Neuronal stem cell (in vitro differentiated cells): ENCODE measurements at regions not wholly inside any gene's neighbourhood (a gene's known extent, or its start where the extent isn't known, plus 50 kb on each side); places are given as distances from the start of the nearest gene placed in this dataset.

Experiments
- DNase-seq: peaks from one replicate; pipeline ENCODE4 v3.0.0-alpha.2; 2013; ENCODE audit warnings: low spot score
- H2AFZ ChIP-seq: one replicate; pipeline ENCODE4 v1.6.1; 2013; ENCODE audit warnings: mild to moderate bottlenecking, low read length, inconsistent platforms
- H2AK5ac ChIP-seq: 2 replicates; pipeline ENCODE4 v1.6.1; 2013; ENCODE audit warnings: low read depth, mild to moderate bottlenecking, inconsistent platforms, low read length, moderate library complexity, mixed read lengths
- H2BK120ac ChIP-seq: 2 replicates; pipeline ENCODE4 v1.6.1; 2013; ENCODE audit warnings: low read depth, mild to moderate bottlenecking, inconsistent platforms, low read length, moderate library complexity, mixed read lengths
- H2BK12ac ChIP-seq: one replicate; pipeline ENCODE4 v1.6.1; 2013; ENCODE audit warnings: low read length, inconsistent platforms
- H2BK15ac ChIP-seq: 2 replicates; pipeline ENCODE4 v1.6.1; 2013; ENCODE audit warnings: mild to moderate bottlenecking, low read length, inconsistent platforms, mixed read lengths
- H2BK5ac ChIP-seq: one replicate; pipeline ENCODE4 v1.6.1; 2013; ENCODE audit warnings: inconsistent platforms, mild to moderate bottlenecking, low read length, moderate library complexity
- H3K14ac ChIP-seq: one replicate; pipeline ENCODE4 v1.6.1; 2013; ENCODE audit warnings: low read length, inconsistent platforms
- H3K18ac ChIP-seq: 2 replicates; pipeline ENCODE4 v1.6.1; 2013; ENCODE audit warnings: low read length, inconsistent platforms
- H3K23ac ChIP-seq: 2 replicates; pipeline ENCODE4 v1.6.1; 2013; ENCODE audit warnings: low read depth, mild to moderate bottlenecking, mixed read lengths, low read length, inconsistent platforms; ENCODE audit not compliant: poor library complexity
- H3K27ac ChIP-seq: replicated peaks from 3 replicates; pipeline ENCODE4 v1.5.1; 2013; ENCODE audit warnings: low read length, inconsistent platforms
- H3K27me3 ChIP-seq, 3 experiments: 2 replicates each; pipeline ENCODE4 v1.6.1; 2013; ENCODE audit warnings: low read length in 3 of 3, mild to moderate bottlenecking in 2 of 3, inconsistent platforms in 1 of 3, low read depth in 1 of 3, mixed read lengths in 1 of 3, moderate library complexity in 1 of 3; ENCODE audit not compliant: control insufficient read depth in 3 of 3, insufficient read depth in 3 of 3
- H3K36me3 ChIP-seq, 2 donors: replicated peaks in 1 of 2; 2 replicates each; pipeline ENCODE4 v1.6.1; 2013; ENCODE audit warnings: low read length in 2 of 2; ENCODE audit not compliant: control insufficient read depth in 2 of 2, insufficient read depth in 2 of 2
- H3K4ac ChIP-seq: 2 replicates; pipeline ENCODE4 v1.6.1; 2013; ENCODE audit warnings: inconsistent platforms, mild to moderate bottlenecking, low read length, moderate library complexity
- H3K4me1 ChIP-seq, 2 donors: 1 replicate in 1 of 2; 2 replicates in 1 of 2; pipeline ENCODE4 v1.6.1; 2013; ENCODE audit warnings: low read length in 2 of 2, low read depth in 1 of 2; ENCODE audit not compliant: control insufficient read depth in 2 of 2, insufficient read depth in 1 of 2
- H3K4me2 ChIP-seq: one replicate; pipeline ENCODE4 v1.6.1; 2013; ENCODE audit warnings: mild to moderate bottlenecking, low read length, inconsistent platforms; ENCODE audit not compliant: insufficient read depth, poor library complexity, severe bottlenecking
- H3K4me3 ChIP-seq, 2 donors: 2 replicates each; pipeline ENCODE4 v1.5.1; 2013; ENCODE audit warnings: low read length in 2 of 2, mild to moderate bottlenecking in 2 of 2, inconsistent platforms in 1 of 2, moderate library complexity in 1 of 2
- H3K79me1 ChIP-seq: one replicate; pipeline ENCODE4 v1.6.1; 2013; ENCODE audit warnings: low read depth, mild to moderate bottlenecking, inconsistent platforms, low read length, moderate library complexity
- H3K9ac ChIP-seq: one replicate; pipeline ENCODE4 v1.6.1; 2013; ENCODE audit warnings: mild to moderate bottlenecking, low read depth, low read length, inconsistent platforms; ENCODE audit not compliant: poor library complexity
- H3K9me3 ChIP-seq, 2 donors: replicated peaks in 1 of 2; 2 replicates each; pipeline versions ENCODE3 to v1.6.1; 2013; ENCODE audit warnings: low read length in 2 of 2, mild to moderate bottlenecking in 2 of 2, inconsistent platforms in 1 of 2, low read depth in 1 of 2, mixed read lengths in 1 of 2, moderate library complexity in 1 of 2; ENCODE audit not compliant: control insufficient read depth in 2 of 2, insufficient read depth in 1 of 2
- H4K8ac ChIP-seq: one replicate; pipeline ENCODE4 v1.6.1; 2013; ENCODE audit warnings: low read depth, mild to moderate bottlenecking, inconsistent platforms, low read length, moderate library complexity
- H4K91ac ChIP-seq: one replicate; pipeline ENCODE4 v1.6.1; 2013; ENCODE audit warnings: low read length, low read depth, mild to moderate bottlenecking, inconsistent platforms; ENCODE audit not compliant: poor library complexity
- WGBS, 2 donors: extraction: QIAGEN DNeasy Blood & Tissue Kit; methylation state at CpG; one replicate each; pipeline ENCODE4 v1.1.7; 2013; ENCODE audit warnings: missing lambda C conversion rate in 2 of 2, mixed read lengths in 1 of 2; ENCODE audit not compliant: insufficient read length in 2 of 2, insufficient replicate concordance in 1 of 2; ENCODE audit errors: extremely low coverage in 2 of 2; 5-methylcytosine and 5-hydroxymethylcytosine counted together

DNA sequence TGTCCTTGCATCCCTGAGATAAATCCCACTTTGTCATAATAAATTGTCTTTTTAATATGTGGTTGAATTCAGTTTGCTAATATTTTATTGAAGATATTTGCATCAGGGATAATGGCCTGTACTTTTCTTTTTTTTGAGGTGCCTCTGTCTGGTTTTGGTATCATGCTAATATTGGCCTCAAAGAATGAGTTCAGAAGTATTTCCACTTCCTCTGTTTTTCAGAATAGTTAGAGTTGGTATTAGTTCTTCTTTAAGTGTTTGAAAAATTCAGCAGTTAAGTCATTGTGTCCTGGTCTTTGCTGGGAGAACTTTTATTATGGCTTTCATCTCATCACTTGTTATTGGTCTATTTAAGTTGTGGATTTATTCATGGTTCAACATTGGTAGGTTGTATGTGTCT lies 464.1 kb upstream of the CRIM1 start:
- H4K91ac ChIP-seq = no peak overlapping the region
- no peaks in the 10 kb centered on the region for H3K27me3 ChIP-seq
- no peaks in the 10 kb centered on the region for H3K36me3 ChIP-seq
- no peak overlapping the region for H3K18ac ChIP-seq
- no peaks in the 10 kb centered on the region for H3K4me1 ChIP-seq
- no peak overlapping the region for H3K4ac ChIP-seq
- no peak overlapping the region for H2AFZ ChIP-seq
- H3K79me1 ChIP-seq = no peaks in the 10 kb centered on the region
- no peaks in the 10 kb centered on the region for H3K9me3 ChIP-seq
- H2BK15ac ChIP-seq = no peak overlapping the region
- H2BK5ac ChIP-seq = no peak overlapping the region
- no peak overlapping the region for H3K4me2 ChIP-seq
- DNase-seq = no peak
- no peak overlapping the region for H2AK5ac ChIP-seq
- no peak overlapping the region for H2BK120ac ChIP-seq
- no peak overlapping the region for H3K9ac ChIP-seq
- H4K8ac ChIP-seq = no peak overlapping the region
- no peak overlapping the region for H3K4me3 ChIP-seq
- no peak overlapping the region for H2BK12ac ChIP-seq
- no peak overlapping the region for H3K23ac ChIP-seq
- H3K14ac ChIP-seq = no peak overlapping the region
- no peak overlapping the region for H3K27ac ChIP-seq

- Histone ChIP-seq H2BK12ac (no peak overlapping the region), H3K36me3 (no peaks in the 10 kb centered on the region), H4K91ac (no peak overlapping the region), H3K27me3 (no peaks in the 10 kb centered on the region), H2AK5ac (no peak overlapping the region), H3K18ac (no peak overlapping the region), H2AFZ (no peak overlapping the region), H3K27ac (no peak overlapping the region), H3K23ac (no peak overlapping the region), H2BK5ac (no peak overlapping the region), H2BK120ac (no peak overlapping the region), H4K8ac (no peak overlapping the region), H3K79me1 (no peaks in the 10 kb centered on the region), H3K14ac (no peak overlapping the region), H2BK15ac (no peak overlapping the region), H3K9ac (no peak overlapping the region), H3K9me3 (no peaks in the 10 kb centered on the region), H3K4me3 (no peak overlapping the region), H3K4me2 (no peak overlapping the region), H3K4me1 (no peaks in the 10 kb centered on the region), H3K4ac (no peak overlapping the region)
- DNase-seq = no peak
- no CpG with 5 or more reads among the region's 7 CpGs for WGBS, 2 donors
Observed at GRCh38 chr2:35887146-35887545, 468.4 kb upstream of the CRIM1 start.

- Histone ChIP-seq H3K4me2 (no peak overlapping the region), H2AFZ (no peak overlapping the region), H3K79me1 (no peaks in the 10 kb centered on the region), H3K9ac (no peak overlapping the region), H4K91ac (no peak overlapping the region), H3K14ac (no peak overlapping the region), H3K18ac (no peak overlapping the region), H3K4ac (no peak overlapping the region), H2BK15ac (no peak overlapping the region), H4K8ac (no peak overlapping the region), H3K27ac (no peak overlapping the region), H3K4me1 (no peaks in the 10 kb centered on the region), H2BK120ac (no peak overlapping the region), H2AK5ac (no peak overlapping the region), H2BK5ac (no peak overlapping the region), H3K23ac (no peak overlapping the region), H3K4me3 (no peak overlapping the region), H3K36me3 (no peaks in the 10 kb centered on the region), H2BK12ac (no peak overlapping the region), H3K27me3 (no peaks in the 10 kb centered on the region), H3K9me3 (no peaks in the 10 kb centered on the region)
- DNase-seq = no peak
- WGBS, 2 donors = no CpG with 5 or more reads among the region's 4 CpGs
Observed at GRCh38 chr2:35873921-35874320, 481.7 kb upstream of the CRIM1 start.

GRCh38 chr2:35871672-35872071 lies 483.9 kb upstream of the CRIM1 start:
- WGBS, 2 donors = no CpG with 5 or more reads among the region's 8 CpGs
- Histone ChIP-seq H3K4me3 (no peak overlapping the region), H3K18ac (no peak overlapping the region), H4K8ac (no peak overlapping the region), H3K36me3 (no peaks in the 10 kb centered on the region), H3K9ac (no peak overlapping the region), H2BK120ac (no peak overlapping the region), H3K4me2 (no peak overlapping the region), H3K9me3 (no peaks in the 10 kb centered on the region), H3K4me1 (no peaks in the 10 kb centered on the region), H3K14ac (no peak overlapping the region), H2AFZ (no peak overlapping the region), H3K23ac (no peak overlapping the region), H4K91ac (no peak overlapping the region), H3K79me1 (no peaks in the 10 kb centered on the region), H3K27me3 (no peaks in the 10 kb centered on the region), H3K4ac (no peak overlapping the region), H2BK12ac (no peak overlapping the region), H2AK5ac (no peak overlapping the region), H2BK15ac (no peak overlapping the region), H3K27ac (no peak overlapping the region), H2BK5ac (no peak overlapping the region)
- no peak for DNase-seq
